ENCODE measurements at regions not wholly inside any gene's neighbourhood (a gene's known extent, or its start where the extent isn't known, plus 50 kb on each side); places are given as distances from the start of the nearest gene placed in this dataset.

- TF ChIP-seq, protein P1, sequence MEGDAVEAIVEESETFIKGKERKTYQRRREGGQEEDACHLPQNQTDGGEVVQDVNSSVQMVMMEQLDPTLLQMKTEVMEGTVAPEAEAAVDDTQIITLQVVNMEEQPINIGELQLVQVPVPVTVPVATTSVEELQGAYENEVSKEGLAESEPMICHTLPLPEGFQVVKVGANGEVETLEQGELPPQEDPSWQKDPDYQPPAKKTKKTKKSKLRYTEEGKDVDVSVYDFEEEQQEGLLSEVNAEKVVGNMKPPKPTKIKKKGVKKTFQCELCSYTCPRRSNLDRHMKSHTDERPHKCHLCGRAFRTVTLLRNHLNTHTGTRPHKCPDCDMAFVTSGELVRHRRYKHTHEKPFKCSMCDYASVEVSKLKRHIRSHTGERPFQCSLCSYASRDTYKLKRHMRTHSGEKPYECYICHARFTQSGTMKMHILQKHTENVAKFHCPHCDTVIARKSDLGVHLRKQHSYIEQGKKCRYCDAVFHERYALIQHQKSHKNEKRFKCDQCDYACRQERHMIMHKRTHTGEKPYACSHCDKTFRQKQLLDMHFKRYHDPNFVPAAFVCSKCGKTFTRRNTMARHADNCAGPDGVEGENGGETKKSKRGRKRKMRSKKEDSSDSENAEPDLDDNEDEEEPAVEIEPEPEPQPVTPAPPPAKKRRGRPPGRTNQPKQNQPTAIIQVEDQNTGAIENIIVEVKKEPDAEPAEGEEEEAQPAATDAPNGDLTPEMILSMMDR (IDR thresholded peaks at IDR 0.05; ENCODE audit: low read length) = no peak
- TF ChIP-seq EZH2 (optimal IDR thresholded peaks at IDR 0.05; ENCODE audit: low read depth, low read length) = no peak
These were observed 230.6 kb downstream of the FOXL1 start for GRCh38 chr16:86808863-86809444.
